ENCODE measurements at regions not wholly inside any gene's neighbourhood (a gene's known extent, or its start where the extent isn't known, plus 50 kb on each side); places are given as distances from the start of the nearest gene placed in this dataset.

DNA sequence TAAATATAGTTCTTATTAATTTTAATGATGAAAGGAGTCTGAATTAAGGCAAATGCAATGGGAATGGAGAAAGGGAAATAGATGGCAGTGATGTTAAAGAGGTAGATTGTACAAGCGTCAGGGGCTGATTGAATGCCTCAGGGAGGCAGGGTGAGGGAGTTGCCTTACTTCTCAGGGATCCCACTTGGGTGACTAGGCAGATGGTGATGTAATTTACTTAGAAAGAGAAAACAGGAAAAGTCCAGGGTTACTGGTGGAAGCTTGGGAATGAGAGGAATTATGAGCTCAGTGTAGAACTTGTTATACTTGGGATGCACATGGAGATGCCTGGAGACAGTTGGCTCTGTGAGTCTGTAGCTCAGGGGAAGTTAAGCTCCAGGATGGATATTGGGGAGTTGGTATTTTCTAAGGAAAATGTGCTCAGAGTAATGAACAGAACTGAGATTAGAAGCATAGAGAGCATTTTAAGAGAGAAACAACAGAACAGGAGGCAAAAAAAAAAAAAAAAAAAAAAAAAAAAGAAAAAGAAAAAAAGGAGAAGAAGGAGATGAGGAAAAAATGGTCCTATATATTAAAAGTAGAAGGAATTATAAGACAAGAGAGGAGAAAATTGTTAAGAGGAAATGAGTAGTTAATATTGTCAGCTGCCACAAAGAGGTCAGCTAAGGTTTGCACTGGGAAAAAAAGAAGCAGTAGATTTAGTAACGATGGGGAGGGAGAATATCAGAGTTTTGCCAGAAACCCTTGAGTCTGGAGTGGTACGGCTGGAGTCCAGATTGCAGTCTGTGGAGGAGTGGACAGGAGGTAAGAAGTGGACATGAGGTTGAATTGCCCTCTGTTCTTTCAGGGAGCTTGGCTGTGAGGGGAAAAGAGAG, 88.0 kb upstream of the ELL2 start:
- H3K27ac ChIP-seq, result peak overlapping the region; percentile 14; the same call in 1 of the 2 replicates
- TF ChIP-seq, protein P1, sequence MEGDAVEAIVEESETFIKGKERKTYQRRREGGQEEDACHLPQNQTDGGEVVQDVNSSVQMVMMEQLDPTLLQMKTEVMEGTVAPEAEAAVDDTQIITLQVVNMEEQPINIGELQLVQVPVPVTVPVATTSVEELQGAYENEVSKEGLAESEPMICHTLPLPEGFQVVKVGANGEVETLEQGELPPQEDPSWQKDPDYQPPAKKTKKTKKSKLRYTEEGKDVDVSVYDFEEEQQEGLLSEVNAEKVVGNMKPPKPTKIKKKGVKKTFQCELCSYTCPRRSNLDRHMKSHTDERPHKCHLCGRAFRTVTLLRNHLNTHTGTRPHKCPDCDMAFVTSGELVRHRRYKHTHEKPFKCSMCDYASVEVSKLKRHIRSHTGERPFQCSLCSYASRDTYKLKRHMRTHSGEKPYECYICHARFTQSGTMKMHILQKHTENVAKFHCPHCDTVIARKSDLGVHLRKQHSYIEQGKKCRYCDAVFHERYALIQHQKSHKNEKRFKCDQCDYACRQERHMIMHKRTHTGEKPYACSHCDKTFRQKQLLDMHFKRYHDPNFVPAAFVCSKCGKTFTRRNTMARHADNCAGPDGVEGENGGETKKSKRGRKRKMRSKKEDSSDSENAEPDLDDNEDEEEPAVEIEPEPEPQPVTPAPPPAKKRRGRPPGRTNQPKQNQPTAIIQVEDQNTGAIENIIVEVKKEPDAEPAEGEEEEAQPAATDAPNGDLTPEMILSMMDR (conservative IDR thresholded peaks at IDR 0.05), result no peak

DNA sequence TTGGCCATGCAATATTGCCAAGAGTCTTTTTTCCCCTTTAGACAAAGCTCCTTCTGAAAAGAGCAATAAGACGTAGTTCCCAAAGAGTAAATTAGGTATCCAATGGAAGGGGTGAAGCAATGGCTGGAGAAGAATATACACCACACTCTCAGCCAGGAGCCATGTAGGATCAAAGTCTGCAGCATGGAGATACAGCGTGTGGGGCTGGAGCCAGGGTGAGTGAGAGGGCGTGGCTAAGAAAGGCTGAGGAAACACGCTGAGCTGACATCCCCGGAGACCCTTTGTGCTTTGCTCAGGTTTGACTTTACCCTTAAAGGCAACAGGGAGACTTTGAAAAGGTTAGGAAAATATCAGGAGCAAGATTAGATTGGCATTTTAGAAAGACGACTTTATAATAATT, 87.1 kb upstream of the ELL2 start:
- H3K27ac ChIP-seq, result no peak overlapping the region

DNA sequence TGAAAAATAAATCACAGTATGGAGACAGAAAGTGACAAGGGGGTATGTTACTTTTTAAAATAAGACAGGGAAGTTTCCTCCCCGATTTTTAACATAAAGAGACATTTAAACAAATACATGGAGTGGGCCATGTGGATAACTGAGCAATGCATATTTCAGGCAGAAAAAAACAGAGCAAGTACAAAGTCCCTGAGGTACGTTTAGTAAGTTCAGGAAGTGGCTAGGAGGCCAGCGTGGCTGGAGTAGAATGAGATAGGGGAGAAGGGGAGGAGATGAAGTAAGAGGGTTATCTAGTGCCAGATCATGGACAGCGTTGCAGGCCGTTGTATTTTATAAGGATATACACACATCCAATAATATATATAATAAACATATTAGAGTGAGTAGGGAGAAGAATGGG, 84.2 kb upstream of the ELL2 start:
- H3K27ac ChIP-seq, result no peak overlapping the region
- TF ChIP-seq, protein P1 (conservative IDR thresholded peaks at IDR 0.05), result no peak

More for the DNA sequence above, 87.1 kb upstream of the ELL2 start:
- TF ChIP-seq, protein P1 (conservative IDR thresholded peaks at IDR 0.05), result no peak

DNA sequence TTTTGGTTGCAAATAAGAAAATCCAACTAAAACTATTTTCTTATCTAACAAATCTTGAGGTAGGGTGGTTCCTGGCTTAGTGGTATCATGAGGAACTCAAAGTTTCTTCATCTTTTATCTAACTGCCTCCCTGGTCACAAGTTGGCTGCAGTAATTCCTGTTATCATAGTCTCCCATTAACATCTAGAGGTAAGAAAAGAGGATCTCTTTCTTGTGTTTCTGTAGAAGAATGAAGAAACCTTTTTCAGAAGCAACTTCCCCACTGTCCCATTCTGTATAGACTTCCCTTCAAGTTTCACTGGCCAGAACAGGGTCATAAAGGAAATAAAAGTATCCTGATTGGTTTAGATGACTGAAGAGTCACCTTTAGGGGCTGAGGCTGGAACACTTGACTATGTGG, 81.8 kb upstream of the ELL2 start:
- TF ChIP-seq, protein P1 (conservative IDR thresholded peaks at IDR 0.05), result no peak
- no peak overlapping the region for H3K27ac ChIP-seq

DNA sequence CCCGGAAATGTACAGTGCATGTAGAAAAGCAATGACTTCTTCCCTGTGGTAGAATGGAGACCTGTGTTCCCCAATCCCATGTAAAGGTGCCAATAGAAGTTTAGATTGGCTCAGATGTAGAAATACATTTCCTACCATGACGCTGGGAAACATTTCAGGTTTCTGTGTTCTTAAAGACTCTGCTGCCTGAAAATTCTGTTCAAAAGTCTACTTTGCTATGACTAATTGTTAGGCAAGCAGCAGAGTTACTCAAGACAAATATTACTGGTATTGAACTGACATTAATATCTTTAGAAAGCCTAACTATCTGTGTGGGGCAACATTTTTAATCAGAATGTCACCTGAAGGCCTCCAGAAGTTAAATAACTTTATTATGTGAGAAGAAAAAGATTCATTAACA, 75.5 kb upstream of the ELL2 start:
- TF ChIP-seq, protein P1 (conservative IDR thresholded peaks at IDR 0.05), result no peak
- peak overlapping the region; percentile 3; the same call in 1 of the 2 replicates for H3K27ac ChIP-seq

DNA sequence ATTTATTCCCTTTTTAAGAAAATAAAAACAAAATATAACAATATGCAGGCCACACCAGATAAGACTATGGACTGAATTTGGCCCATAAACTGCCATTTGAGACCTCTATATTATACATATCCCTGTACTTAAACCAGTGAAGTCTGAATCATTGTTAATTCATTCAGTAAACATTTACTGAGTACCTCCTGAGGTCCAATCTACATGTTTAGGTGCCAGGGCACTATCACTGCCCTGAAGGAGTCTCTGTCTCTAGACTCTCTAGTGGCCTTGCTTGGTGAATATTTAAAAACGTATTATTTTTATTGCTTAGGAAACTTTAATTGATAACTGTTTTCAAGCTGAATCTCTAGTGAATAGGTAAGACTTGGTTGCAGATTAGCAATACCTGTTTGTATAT, 74.7 kb upstream of the ELL2 start:
- TF ChIP-seq, protein P1 (conservative IDR thresholded peaks at IDR 0.05), result no peak
- H3K27ac ChIP-seq, result peak overlapping the region; percentile 3; the same call in 1 of the 2 replicates

DNA sequence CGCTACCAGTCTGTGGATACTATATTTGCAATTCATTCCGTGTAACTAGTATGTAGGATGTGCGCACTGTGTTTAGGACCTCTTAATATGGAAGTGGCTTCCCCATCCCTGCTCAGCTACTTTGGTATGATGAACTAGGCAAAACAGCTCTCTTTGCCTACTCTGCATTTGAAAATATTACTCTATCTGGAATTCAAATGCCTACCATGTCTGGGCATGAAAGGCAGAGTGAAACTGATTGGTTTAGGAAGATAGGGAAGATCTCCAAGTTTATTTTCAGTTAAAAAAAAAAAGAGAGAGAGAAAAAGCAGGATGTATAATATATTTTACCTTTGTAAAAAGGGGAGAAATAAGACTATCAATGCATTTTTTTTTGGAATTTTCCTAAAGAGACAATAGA, 74.1 kb upstream of the ELL2 start:
- H3K27ac ChIP-seq, result no peak overlapping the region
- TF ChIP-seq, protein P1 (conservative IDR thresholded peaks at IDR 0.05), result no peak

Measured in VCaP (cell line).